MCF 10A (cell line): ENCODE measurements at regions not wholly inside any gene's neighbourhood (a gene's known extent, or its start where the extent isn't known, plus 50 kb on each side); places are given as distances from the start of the nearest gene placed in this dataset.

Experiments used
- BruUV-seq: library from RNA; stranded (reverse); fragments of 400-500 nt; replicated peaks from 2 replicates; lab custom pipeline; 2021; lab: Mats Ljungman, UMichigan
- CTCF ChIA-PET: fragments of 300-600 bp; sonication (Branson Sonifier 250); formaldehyde crosslinking; extraction: SDS; loops from one replicate; lab custom pipeline; 2021; ENCODE audit warnings: antibody characterized with exemption, inconsistent platforms; lab: Yijun Ruan, JAX
- POLR2A ChIA-PET: fragments of 300-600, 350-650 bp; sonication (Branson Sonifier 250); formaldehyde crosslinking; extraction: SDS; loops from one replicate; lab custom pipeline; 2020; ENCODE audit warnings: antibody characterized with exemption, inconsistent platforms; lab: Yijun Ruan, JAX
- DNase-seq: peaks from one replicate; pipeline ENCODE4 v3.0.0-alpha.2; 2018; ENCODE audit not compliant: unreplicated experiment
- H3K27ac Mint-ChIP-seq: one replicate; pipeline ENCODE4 v1.8.0; 2022; ENCODE audit warnings: mild to moderate bottlenecking, low read depth, mixed read lengths; ENCODE audit not compliant: unreplicated experiment
- H3K27me3 Mint-ChIP-seq: one replicate; pipeline ENCODE4 v1.8.0; 2022; ENCODE audit warnings: mixed read lengths; ENCODE audit not compliant: insufficient read depth, unreplicated experiment
- H3K36me3 Mint-ChIP-seq: one replicate; pipeline ENCODE4 v1.8.0; 2022; ENCODE audit warnings: mild to moderate bottlenecking, moderate library complexity, mixed read lengths; ENCODE audit not compliant: insufficient read depth, unreplicated experiment
- H3K4me1 Mint-ChIP-seq: one replicate; pipeline ENCODE4 v1.8.0; 2022; ENCODE audit warnings: mixed read lengths; ENCODE audit not compliant: insufficient read depth, unreplicated experiment
- H3K4me3 Mint-ChIP-seq: one replicate; pipeline ENCODE4 v1.8.0; 2022; ENCODE audit warnings: mild to moderate bottlenecking, moderate library complexity, mixed read lengths; ENCODE audit not compliant: unreplicated experiment
- H3K9me3 Mint-ChIP-seq: one replicate; pipeline ENCODE4 v1.8.0; 2022; ENCODE audit warnings: mixed read lengths; ENCODE audit not compliant: unreplicated experiment
- CTCF ChIP-seq: fragments of 200-600 bp; IDR thresholded peaks from one replicate; pipeline ENCODE4 v1.8.0; 2022; ENCODE audit warnings: antibody characterized with exemption, mild to moderate bottlenecking; ENCODE audit not compliant: unreplicated experiment
- intact Hi-C: fragments of 100-400 bp; cut with micrococcal nuclease; formaldehyde crosslinking; loops from 2 replicates; pipeline ENCODE4 v1.14.1; 2022

- no peaks in the 10 kb centered on the region for H3K36me3 Mint-ChIP-seq
- H3K9me3 Mint-ChIP-seq = no peaks in the 10 kb centered on the region
- intact Hi-C loops = no loop called here
- ChIA-PET POLR2A (interaction anchor here (0.7 kb wide), 1 partner anchor 31 kb away, joined by 3 read pairs; no protein-coding TSS in a partner anchor), CTCF (interaction anchor here (0.5 kb wide), 1 partner anchor 72 kb away, joined by 4 read pairs; no protein-coding TSS in a partner anchor)
- no peak overlapping the region for H3K4me3 Mint-ChIP-seq
- no peak for TF ChIP-seq CTCF
- H3K4me1 Mint-ChIP-seq = no peaks in the 10 kb centered on the region
- BruUV-seq = no TSS peak
- H3K27ac Mint-ChIP-seq = no peak overlapping the region
- no peaks in the 10 kb centered on the region for H3K27me3 Mint-ChIP-seq
- DNase-seq = no peak
Observed at GRCh38 chr9:11577522-11577921, 964.7 kb upstream of the PTPRD start.

DNA sequence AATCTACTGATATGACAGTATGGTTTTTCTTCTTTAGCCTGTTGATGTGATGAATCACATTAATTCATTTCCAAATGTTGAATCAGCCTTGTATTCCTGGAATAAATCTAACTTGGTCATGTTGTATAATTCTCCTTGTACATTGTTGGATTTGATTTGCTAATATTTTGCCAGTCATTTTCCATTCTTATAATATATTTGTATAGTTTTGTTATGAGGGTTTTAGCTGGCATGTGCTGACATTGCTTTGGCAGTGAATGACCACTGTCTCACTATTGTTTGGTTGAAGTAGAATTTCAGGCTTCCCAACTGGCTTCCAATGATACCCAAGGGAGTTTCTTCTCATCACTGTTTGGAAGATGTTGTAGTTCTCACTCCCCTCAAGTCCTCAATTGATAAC, 983.0 kb upstream of the PTPRD start:
- Mint-ChIP-seq H3K36me3 (no peaks in the 10 kb centered on the region), H3K4me1 (peaks cover 5% of the 10 kb centered on the region), H3K9me3 (no peaks in the 10 kb centered on the region), H3K27ac (no peak overlapping the region), H3K4me3 (no peak overlapping the region), H3K27me3 (no peaks in the 10 kb centered on the region)
- ChIA-PET CTCF (no interaction called here), POLR2A (no interaction called here)
- no peak for TF ChIP-seq CTCF
- no peak for DNase-seq
- BruUV-seq = no TSS peak
- intact Hi-C loops = no loop called here

DNA sequence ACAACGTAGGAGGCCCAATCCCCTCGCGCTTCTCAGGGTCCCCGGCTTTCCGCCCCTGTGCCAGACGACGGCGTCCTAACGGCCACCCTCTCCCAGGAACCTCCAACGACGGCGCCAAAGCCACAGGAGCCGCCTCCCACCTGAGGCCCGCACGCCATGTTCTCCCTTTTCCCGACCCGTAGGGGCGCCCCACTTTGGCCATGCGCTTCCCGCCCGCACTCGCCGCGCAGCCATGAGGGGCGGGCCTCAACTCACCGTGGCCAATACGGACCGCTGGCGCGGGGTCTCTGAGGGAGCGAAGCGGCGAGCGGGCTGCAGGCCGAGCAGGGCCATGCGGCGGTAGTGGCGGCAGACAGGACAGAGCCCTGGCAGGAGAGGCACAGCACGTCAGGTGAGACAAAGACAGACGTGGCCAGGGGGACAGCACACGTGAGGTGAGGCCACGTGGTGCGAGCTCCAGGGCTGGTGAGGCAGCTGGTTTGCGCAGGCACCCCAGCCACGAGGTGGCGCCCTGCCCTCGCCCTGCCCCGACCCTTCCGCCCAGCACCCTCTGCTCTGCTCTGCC, 1005.5 kb upstream of the PTPRD start:
- Mint-ChIP-seq H3K27me3 (peaks cover 26% of the 10 kb centered on the region), H3K9me3 (no peaks in the 10 kb centered on the region), H3K4me3 (no peak overlapping the region), H3K36me3 (no peaks in the 10 kb centered on the region), H3K27ac (no peak overlapping the region), H3K4me1 (no peaks in the 10 kb centered on the region)
- no peak for DNase-seq
- ChIA-PET CTCF (interaction anchor here (0.7 kb wide), 1 partner anchor 711 kb away, joined by 3 read pairs; no protein-coding TSS in a partner anchor), POLR2A (no interaction called here)
- BruUV-seq = no TSS peak
- TF ChIP-seq CTCF = peak; percentile 28
- intact Hi-C loops = no loop called here

DNA sequence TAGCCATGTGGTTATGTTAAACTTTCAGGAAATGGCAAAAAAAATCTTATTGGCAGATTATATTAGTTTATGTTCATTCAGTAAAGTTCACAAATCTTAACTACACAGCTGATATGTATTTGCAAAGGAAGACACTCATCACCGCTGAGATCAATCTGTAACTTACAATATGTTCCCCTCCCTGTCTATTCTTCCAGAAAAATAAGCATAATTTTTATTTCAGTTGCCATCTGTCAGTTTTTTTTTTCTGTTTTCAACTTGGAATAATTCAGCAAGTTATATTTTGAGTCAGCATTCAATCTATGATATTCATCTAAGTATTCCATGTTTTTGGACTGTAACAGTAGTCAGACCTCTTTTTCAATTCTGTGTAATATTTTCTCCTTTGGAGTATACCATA, 1019.9 kb upstream of the PTPRD start:
- TF ChIP-seq CTCF = no peak
- no peak for DNase-seq
- no peaks in the 10 kb centered on the region for H3K9me3 Mint-ChIP-seq
- H3K36me3 Mint-ChIP-seq = no peaks in the 10 kb centered on the region
- H3K4me3 Mint-ChIP-seq = no peak overlapping the region
- BruUV-seq = no TSS peak
- H3K27me3 Mint-ChIP-seq = no peaks in the 10 kb centered on the region
- no peak overlapping the region for H3K27ac Mint-ChIP-seq
- intact Hi-C loops = no loop called here
- H3K4me1 Mint-ChIP-seq = no peaks in the 10 kb centered on the region
- ChIA-PET CTCF (no interaction called here), POLR2A (no interaction called here)
